ENCODE measurements at regions not wholly inside any gene's neighbourhood (a gene's known extent, or its start where the extent isn't known, plus 50 kb on each side); places are given as distances from the start of the nearest gene placed in this dataset.
A peak's percentile ranks its signal among the peaks of the same experiment; 100 is the strongest.

DNA sequence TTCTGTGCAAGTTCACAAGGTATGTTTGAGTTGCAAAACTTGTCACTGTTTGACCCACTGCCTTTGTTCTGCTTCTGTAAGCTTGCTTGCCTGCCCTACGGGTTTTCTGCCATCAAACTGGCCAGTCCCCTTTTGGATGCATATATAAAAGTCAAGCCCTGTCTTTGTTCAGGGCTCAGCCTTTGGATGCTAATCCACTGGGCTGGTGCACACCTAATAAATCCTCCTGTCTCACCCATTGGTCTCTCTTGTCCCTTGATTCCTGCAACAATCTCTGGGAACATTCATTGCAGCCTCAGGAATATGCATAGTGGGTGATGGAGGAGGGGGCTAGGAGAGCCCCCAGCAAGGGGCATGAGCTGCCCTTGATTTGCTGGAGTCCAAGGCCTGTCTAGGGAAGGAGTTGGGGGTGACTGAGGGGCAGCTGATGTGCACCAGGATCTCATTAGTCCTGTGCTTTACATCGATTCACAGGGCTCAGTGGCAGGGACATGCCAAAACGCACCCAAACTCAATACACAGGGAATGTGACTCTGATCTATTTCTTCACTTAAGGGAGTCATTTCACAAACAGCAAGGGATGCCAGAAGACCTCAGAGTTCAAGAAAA, 225.4 kb upstream of the NLRP1 start:
- no peak overlapping the region for H2BK20ac ChIP-seq (ENCODE audit: low read depth, low read length, poor library complexity, severe bottlenecking)
- DNase-seq: peak; percentile 31
- no peaks in the 10 kb centered on the region; the same call in 1 of the 2 replicates for H3K4me1 ChIP-seq (ENCODE audit: insufficient read depth, low read length)
- H3K79me1 ChIP-seq (ENCODE audit: insufficient read depth, low read depth, low read length, poor library complexity, severe bottlenecking): no peaks in the 10 kb centered on the region
- H3K9ac ChIP-seq (ENCODE audit: extremely low read depth, insufficient read length, low read length): no peak overlapping the region
- H2AFZ ChIP-seq (ENCODE audit: low read length): no peak overlapping the region
- H2BK15ac ChIP-seq (ENCODE audit: low read depth, low read length): no peak overlapping the region
- Mint-ChIP-seq H3K4me1 (peaks cover 12% of the 10 kb centered on the region in 2 experiments), H3K36me3 (ENCODE audit: insufficient read depth in 1 of 3, low read depth in 3 of 3) (peaks cover 24 to 53% (median 35%) of the 10 kb centered on the region in 3 experiments), H3K27ac (no peak overlapping the region), H3K9me3 (peaks cover 52 to 57% of the 10 kb centered on the region in 2 experiments), H3K4me3 (no peak overlapping the region), H3K27me3 (ENCODE audit: low read depth) (peaks cover 5% of the 10 kb centered on the region)
- no peak overlapping the region for H3K23ac ChIP-seq (ENCODE audit: insufficient read length, low read depth, low read length)
- peaks cover 9% of the 10 kb centered on the region for H3K9me3 ChIP-seq (ENCODE audit: control insufficient read depth, low read depth, low read length)
- H3K27ac ChIP-seq (ENCODE audit: insufficient read length, low read depth, low read length): no peak overlapping the region
- H3K56ac ChIP-seq (ENCODE audit: insufficient read length, low read depth, low read length): no peak overlapping the region
- no peak overlapping the region for H2AK5ac ChIP-seq (ENCODE audit: insufficient read length, low read length)
- no peak overlapping the region for H3K4me2 ChIP-seq (ENCODE audit: insufficient read depth, insufficient read length, low read length)
- H4K91ac ChIP-seq (ENCODE audit: insufficient read length, low read depth, low read length): no peak overlapping the region
- H3K4ac ChIP-seq (ENCODE audit: low read depth, low read length): no peak overlapping the region
- no peaks in the 10 kb centered on the region for H3K23me2 ChIP-seq (ENCODE audit: insufficient read length, low read depth, low read length, poor library complexity, severe bottlenecking)
- no peaks in the 10 kb centered on the region for H4K20me1 ChIP-seq (ENCODE audit: control insufficient read depth, insufficient read depth, insufficient read length)
- H3K27me3 ChIP-seq (ENCODE audit: insufficient read depth, low read length): no peaks in the 10 kb centered on the region
- TF ChIP-seq, protein P1, sequence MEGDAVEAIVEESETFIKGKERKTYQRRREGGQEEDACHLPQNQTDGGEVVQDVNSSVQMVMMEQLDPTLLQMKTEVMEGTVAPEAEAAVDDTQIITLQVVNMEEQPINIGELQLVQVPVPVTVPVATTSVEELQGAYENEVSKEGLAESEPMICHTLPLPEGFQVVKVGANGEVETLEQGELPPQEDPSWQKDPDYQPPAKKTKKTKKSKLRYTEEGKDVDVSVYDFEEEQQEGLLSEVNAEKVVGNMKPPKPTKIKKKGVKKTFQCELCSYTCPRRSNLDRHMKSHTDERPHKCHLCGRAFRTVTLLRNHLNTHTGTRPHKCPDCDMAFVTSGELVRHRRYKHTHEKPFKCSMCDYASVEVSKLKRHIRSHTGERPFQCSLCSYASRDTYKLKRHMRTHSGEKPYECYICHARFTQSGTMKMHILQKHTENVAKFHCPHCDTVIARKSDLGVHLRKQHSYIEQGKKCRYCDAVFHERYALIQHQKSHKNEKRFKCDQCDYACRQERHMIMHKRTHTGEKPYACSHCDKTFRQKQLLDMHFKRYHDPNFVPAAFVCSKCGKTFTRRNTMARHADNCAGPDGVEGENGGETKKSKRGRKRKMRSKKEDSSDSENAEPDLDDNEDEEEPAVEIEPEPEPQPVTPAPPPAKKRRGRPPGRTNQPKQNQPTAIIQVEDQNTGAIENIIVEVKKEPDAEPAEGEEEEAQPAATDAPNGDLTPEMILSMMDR (conservative IDR thresholded peaks at IDR 0.05): no peak
- no peak overlapping the region for H2BK5ac ChIP-seq (ENCODE audit: insufficient read length, low read length)
- H3K18ac ChIP-seq (ENCODE audit: insufficient read length, low read depth, low read length): no peak overlapping the region
- no peak overlapping the region for H2BK12ac ChIP-seq (ENCODE audit: insufficient read length, low read depth, low read length)
- H3T11ph ChIP-seq (ENCODE audit: low read length): no peak overlapping the region
- no CpG with 5 or more reads among the region's 3 CpGs for WGBS (ENCODE audit: extremely low coverage, insufficient read length, low lambda C conversion rate)
- no peak overlapping the region for H4K8ac ChIP-seq (replicated peaks; ENCODE audit: insufficient read length, low read depth, low read length)
- no peak overlapping the region for H2BK120ac ChIP-seq (ENCODE audit: low read depth, low read length, poor library complexity, severe bottlenecking)
- no peak overlapping the region for H4K5ac ChIP-seq (ENCODE audit: insufficient read length, low read depth, low read length)
- no peak overlapping the region for H3K14ac ChIP-seq (ENCODE audit: insufficient read depth, low read length)
- H3K79me2 ChIP-seq (ENCODE audit: insufficient read depth, low read length): no peaks in the 10 kb centered on the region
